Suprapubic skin (tissue), 3 donors: ENCODE measurements at regions not wholly inside any gene's neighbourhood (a gene's known extent, or its start where the extent isn't known, plus 50 kb on each side); places are given as distances from the start of the nearest gene placed in this dataset.

Experiments
- CTCF ChIP-seq, 2 donors: fragments of 200-600 bp in 1 of 2; fragments of 450-650 bp in 1 of 2; sonication (generic) in 1 of 2; IDR thresholded peaks; one replicate each; pipeline ENCODE4 v1.5.1; 2016 to 2019; ENCODE audit warnings: antibody characterized with exemption in 2 of 2, mild to moderate bottlenecking in 1 of 2, moderate library complexity in 1 of 2
- POLR2AphosphoS5 ChIP-seq, 3 donors: sonication (generic); formaldehyde crosslinking; IDR thresholded peaks; one replicate each; pipeline ENCODE4 v1.6.1; 2017; ENCODE audit warnings: antibody characterized with exemption in 3 of 3

DNA sequence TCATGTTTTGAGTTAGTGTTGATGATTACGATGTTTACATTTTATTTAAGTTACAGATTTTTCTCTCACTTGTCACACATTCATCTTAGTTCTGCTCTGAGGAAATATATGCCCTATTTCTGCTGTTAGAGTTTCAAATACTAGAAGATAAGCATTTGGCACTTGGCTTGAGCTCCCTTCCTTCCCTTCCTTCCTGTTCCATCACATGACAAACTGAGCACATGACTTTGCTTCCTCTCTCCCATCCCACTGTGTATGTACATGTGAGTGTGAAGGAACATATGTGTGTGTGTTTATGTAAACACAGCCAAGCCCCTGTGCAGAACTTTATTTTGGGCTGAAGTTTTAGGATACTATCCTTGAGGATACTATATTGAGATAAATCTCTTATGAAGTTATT is 795.9 kb upstream of the IGFBP3 start:
- TF ChIP-seq POLR2AphosphoS5 (IDR thresholded peaks at IDR 0.05) = no peak
- TF ChIP-seq CTCF (IDR thresholded peaks at IDR 0.05) = no peak
